Neural crest cell (in vitro differentiated cells): ENCODE measurements at regions not wholly inside any gene's neighbourhood (a gene's known extent, or its start where the extent isn't known, plus 50 kb on each side); places are given as distances from the start of the nearest gene placed in this dataset.
A peak's percentile ranks its signal among the peaks of the same experiment; 100 is the strongest.

ENCODE experiments used
- DNase-seq: peaks from one replicate; pipeline ENCODE4 v3.0.0; 2021; ENCODE audit warnings: low read depth, mixed read lengths, low spot score
- H3K27ac Mint-ChIP-seq: one replicate; pipeline ENCODE4 v1.8.0; 2021; ENCODE audit warnings: mild to moderate bottlenecking, mixed read lengths; ENCODE audit not compliant: unreplicated experiment
- H3K27me3 Mint-ChIP-seq: 2 replicates; pipeline ENCODE4 v1.8.0; 2021; ENCODE audit warnings: low read depth, mild to moderate bottlenecking, mixed read lengths
- H3K36me3 Mint-ChIP-seq: 2 replicates; pipeline ENCODE4 v1.8.0; 2021; ENCODE audit warnings: low read depth, mild to moderate bottlenecking, mixed read lengths
- H3K4me1 Mint-ChIP-seq: 2 replicates; pipeline ENCODE4 v1.8.0; 2021; ENCODE audit warnings: mixed read lengths
- H3K4me3 Mint-ChIP-seq: one replicate; pipeline ENCODE4 v1.8.0; 2021; ENCODE audit warnings: mild to moderate bottlenecking, mixed read lengths
- H3K9me3 Mint-ChIP-seq: 2 replicates; pipeline ENCODE4 v1.8.0; 2021; ENCODE audit warnings: mixed read lengths
- TF ChIP-seq, protein P1 (sequence below): fragments of 200-600 bp; sonication (generic); conservative IDR thresholded peaks from 2 replicates; pipeline ENCODE4 v1.5.0; 2021; ENCODE audit warnings: antibody characterized with exemption, mild to moderate bottlenecking

DNA sequence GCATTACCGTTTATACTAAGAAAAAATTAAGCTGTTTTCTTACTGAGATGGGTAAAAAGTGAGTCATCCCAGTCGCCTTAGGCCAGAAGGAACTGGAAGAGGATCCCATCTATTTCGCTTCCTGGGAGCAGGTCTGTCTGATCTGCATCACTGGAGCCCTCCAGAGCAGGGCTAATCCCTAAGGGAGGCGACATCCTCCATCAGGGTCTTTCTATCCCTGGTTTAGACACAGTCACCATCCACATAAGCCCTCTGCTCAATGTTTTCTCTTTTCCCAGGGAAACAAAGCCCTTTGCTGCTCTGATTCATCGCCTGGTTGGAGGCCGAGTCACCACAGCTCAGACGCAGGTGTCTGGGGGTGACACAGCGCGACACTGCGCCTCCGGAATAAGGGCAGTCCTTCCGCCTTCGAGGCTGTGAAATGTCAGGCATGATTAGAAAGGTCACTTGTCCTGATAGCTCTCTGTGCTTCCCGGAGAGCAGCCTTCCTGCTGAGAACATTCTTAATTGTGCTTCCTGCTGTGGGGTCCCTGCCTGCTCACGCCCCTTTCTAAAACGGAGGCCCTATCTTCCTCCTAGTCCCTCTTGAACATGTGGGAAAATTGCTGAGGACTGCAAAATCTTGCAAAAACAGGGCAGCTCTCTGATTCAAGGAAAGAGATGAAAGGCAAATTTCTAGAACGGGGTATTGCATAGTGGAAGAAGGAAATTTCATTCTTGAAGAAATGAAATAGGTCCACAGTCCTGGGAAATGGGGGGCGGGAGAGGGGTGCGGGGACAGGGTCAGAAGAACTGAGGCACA, 56.3 kb downstream of the MARCHF4 start:
- Mint-ChIP-seq H3K9me3 (no peaks in the 10 kb centered on the region), H3K4me3 (peak overlapping the region; percentile 61), H3K27ac (peak overlapping the region; percentile 86), H3K4me1 (peaks cover 51% of the 10 kb centered on the region), H3K27me3 (no peaks in the 10 kb centered on the region), H3K36me3 (no peaks in the 10 kb centered on the region)
- TF ChIP-seq, protein P1, sequence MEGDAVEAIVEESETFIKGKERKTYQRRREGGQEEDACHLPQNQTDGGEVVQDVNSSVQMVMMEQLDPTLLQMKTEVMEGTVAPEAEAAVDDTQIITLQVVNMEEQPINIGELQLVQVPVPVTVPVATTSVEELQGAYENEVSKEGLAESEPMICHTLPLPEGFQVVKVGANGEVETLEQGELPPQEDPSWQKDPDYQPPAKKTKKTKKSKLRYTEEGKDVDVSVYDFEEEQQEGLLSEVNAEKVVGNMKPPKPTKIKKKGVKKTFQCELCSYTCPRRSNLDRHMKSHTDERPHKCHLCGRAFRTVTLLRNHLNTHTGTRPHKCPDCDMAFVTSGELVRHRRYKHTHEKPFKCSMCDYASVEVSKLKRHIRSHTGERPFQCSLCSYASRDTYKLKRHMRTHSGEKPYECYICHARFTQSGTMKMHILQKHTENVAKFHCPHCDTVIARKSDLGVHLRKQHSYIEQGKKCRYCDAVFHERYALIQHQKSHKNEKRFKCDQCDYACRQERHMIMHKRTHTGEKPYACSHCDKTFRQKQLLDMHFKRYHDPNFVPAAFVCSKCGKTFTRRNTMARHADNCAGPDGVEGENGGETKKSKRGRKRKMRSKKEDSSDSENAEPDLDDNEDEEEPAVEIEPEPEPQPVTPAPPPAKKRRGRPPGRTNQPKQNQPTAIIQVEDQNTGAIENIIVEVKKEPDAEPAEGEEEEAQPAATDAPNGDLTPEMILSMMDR, result no peak
- DNase-seq, result peak; percentile 20

DNA sequence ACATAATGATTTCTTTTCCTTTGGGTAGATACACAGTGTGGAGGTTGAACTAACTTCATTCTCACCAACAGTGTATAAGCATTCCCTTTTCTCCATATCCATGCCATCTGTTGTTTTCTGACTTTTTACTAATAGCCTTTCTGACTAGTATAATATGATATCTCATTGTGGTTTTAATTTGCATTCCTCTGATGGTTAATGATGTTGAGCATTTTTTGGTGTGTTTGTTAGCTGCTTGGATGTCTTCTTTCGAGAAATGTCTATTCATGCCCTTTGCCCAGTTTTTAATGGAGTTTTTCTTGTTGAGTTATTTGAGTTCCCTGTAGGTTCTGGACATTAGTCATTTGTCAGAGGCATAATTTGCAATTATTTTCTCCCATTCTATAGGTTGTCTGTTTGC, 59.8 kb downstream of the MARCHF4 start:
- TF ChIP-seq, protein P1, result no peak
- no peak overlapping the region for H3K27ac Mint-ChIP-seq
- no peaks in the 10 kb centered on the region for H3K36me3 Mint-ChIP-seq
- H3K4me1 Mint-ChIP-seq, result peaks cover 31% of the 10 kb centered on the region
- DNase-seq, result no peak
- H3K27me3 Mint-ChIP-seq, result no peaks in the 10 kb centered on the region
- no peak overlapping the region for H3K4me3 Mint-ChIP-seq
- H3K9me3 Mint-ChIP-seq, result no peaks in the 10 kb centered on the region

DNA sequence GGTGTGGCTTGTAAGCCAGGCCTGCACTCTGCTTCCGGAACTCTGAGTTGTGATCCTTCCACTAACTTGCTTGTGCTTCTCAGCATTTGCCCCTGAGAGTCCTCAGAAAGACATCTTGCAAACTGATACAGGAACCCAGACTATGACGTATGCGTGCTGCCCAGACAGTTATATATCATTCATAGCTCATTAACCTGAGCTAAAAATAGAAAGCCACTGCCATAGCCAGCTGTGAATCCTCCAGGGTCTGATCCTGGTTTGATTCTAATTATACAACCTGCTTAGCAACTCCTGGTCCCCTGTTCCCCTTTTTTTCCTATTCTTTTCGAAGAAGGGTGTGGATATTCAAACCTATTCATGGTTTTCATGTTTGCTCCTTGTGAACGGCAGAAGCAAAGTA, 63.7 kb downstream of the MARCHF4 start:
- H3K27ac Mint-ChIP-seq, result peak overlapping the region; percentile 46
- H3K27me3 Mint-ChIP-seq, result no peaks in the 10 kb centered on the region

DNA sequence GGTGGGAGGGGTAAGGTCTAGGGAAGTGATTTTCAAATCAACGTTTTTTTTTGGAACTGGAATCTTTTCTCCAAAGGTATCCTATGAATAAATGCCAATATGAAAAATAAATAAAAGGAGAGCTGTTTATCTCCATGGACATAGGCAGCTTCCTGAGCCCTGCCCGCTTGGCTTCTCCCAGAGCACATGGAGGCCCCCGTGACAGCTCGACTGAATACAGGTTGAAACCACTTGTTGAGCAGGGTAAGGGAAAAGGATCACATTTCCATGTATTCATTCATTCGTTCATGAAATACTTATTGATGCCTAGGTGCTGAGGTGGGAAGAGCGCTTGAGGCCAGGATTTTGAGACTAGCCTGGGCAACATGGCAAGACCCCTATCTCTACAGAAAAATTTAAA, 64.8 kb downstream of the MARCHF4 start:
- TF ChIP-seq, protein P1, result no peak
- no peak overlapping the region for H3K4me3 Mint-ChIP-seq
- H3K36me3 Mint-ChIP-seq, result no peaks in the 10 kb centered on the region
- H3K9me3 Mint-ChIP-seq, result no peaks in the 10 kb centered on the region
- no peaks in the 10 kb centered on the region for H3K27me3 Mint-ChIP-seq
- peaks cover 14% of the 10 kb centered on the region for H3K4me1 Mint-ChIP-seq
- no peak for DNase-seq
- H3K27ac Mint-ChIP-seq, result peak overlapping the region; percentile 53

More for the DNA sequence above, 63.7 kb downstream of the MARCHF4 start:
- no peak for DNase-seq
- H3K4me1 Mint-ChIP-seq, result peaks cover 12% of the 10 kb centered on the region
- H3K9me3 Mint-ChIP-seq, result no peaks in the 10 kb centered on the region
- H3K36me3 Mint-ChIP-seq, result no peaks in the 10 kb centered on the region
- H3K4me3 Mint-ChIP-seq, result no peak overlapping the region
- TF ChIP-seq, protein P1, result no peak

DNA sequence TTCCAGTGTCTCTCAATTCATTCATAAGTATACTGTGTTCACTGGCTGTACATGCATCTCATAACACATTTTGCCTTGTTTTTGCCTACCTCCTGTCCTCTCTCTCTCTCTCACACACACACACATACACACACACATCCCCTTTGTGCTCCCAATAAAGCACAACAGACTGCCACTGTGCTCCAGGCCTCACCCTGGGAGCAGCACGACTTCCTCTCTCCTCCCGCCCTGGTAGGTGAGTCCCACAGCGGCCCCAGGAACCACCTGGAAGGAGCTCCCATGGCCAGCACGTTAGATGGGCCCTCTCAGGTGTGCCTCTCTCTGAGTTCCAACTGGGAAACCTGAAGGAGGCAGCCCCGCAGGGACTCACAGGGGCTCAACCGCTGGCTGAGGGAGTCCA, 65.4 kb downstream of the MARCHF4 start:
- peaks cover 14% of the 10 kb centered on the region for H3K4me1 Mint-ChIP-seq
- no peak overlapping the region for H3K4me3 Mint-ChIP-seq
- DNase-seq, result no peak
- H3K27ac Mint-ChIP-seq, result peak overlapping the region; percentile 51
- H3K27me3 Mint-ChIP-seq, result no peaks in the 10 kb centered on the region
- H3K9me3 Mint-ChIP-seq, result no peaks in the 10 kb centered on the region
- TF ChIP-seq, protein P1, result no peak
- H3K36me3 Mint-ChIP-seq, result no peaks in the 10 kb centered on the region
